ENCODE measurements at regions not wholly inside any gene's neighbourhood (a gene's known extent, or its start where the extent isn't known, plus 50 kb on each side); places are given as distances from the start of the nearest gene placed in this dataset.

DNA sequence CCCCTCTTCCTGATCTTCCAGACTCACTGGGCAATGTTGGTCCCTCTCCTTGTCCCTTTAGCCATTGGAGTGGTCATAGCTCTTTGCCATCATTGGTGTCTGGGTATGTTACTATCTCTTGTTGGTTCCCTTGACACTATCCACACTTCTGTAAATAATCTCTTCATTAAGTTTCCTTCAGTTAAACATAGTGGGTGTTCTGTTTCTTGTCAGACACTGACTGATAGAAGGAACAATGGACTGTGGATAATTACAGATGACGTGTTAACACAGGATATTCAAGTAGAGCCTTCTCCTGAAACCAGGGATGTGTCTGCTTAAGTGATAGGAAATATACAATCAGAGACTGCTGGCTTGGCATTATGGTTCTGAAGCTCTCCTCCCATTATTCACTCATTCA lies 458.3 kb upstream of the USP24 start:
- DNase-seq (ENCODE audit: low spot score in 2 of 2), result no peak
- TF ChIP-seq, protein P1, sequence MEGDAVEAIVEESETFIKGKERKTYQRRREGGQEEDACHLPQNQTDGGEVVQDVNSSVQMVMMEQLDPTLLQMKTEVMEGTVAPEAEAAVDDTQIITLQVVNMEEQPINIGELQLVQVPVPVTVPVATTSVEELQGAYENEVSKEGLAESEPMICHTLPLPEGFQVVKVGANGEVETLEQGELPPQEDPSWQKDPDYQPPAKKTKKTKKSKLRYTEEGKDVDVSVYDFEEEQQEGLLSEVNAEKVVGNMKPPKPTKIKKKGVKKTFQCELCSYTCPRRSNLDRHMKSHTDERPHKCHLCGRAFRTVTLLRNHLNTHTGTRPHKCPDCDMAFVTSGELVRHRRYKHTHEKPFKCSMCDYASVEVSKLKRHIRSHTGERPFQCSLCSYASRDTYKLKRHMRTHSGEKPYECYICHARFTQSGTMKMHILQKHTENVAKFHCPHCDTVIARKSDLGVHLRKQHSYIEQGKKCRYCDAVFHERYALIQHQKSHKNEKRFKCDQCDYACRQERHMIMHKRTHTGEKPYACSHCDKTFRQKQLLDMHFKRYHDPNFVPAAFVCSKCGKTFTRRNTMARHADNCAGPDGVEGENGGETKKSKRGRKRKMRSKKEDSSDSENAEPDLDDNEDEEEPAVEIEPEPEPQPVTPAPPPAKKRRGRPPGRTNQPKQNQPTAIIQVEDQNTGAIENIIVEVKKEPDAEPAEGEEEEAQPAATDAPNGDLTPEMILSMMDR (IDR thresholded peaks at IDR 0.05), result no peak
- TF ChIP-seq POLR2A (IDR thresholded peaks at IDR 0.05), result no peak
- 72 to 76% methylated on average over 1 of the region's 1 CpG for WGBS, 2 donors
- intact Hi-C loops (cut with DNase I; ENCODE audit: low total_unique reads), result no loop called here
- H3K4me3 ChIP-seq (ENCODE audit: low read depth, poor library complexity, severe bottlenecking), result no peak overlapping the region

GRCh38 chr1:55670331-55671082 lies 455.3 kb upstream of the USP24 start:
- DNase-seq (ENCODE audit: low spot score in 2 of 2), result no peak
- 54 to 58% methylated on average over 5 of the region's 5 CpGs for WGBS, 2 donors
- no peak for TF ChIP-seq POLR2A (IDR thresholded peaks at IDR 0.05)
- TF ChIP-seq, protein P1 (IDR thresholded peaks at IDR 0.05), result no peak
- H3K4me3 ChIP-seq (ENCODE audit: low read depth, poor library complexity, severe bottlenecking), result no peak overlapping the region
- intact Hi-C loops (cut with DNase I; ENCODE audit: low total_unique reads), result no loop called here

DNA sequence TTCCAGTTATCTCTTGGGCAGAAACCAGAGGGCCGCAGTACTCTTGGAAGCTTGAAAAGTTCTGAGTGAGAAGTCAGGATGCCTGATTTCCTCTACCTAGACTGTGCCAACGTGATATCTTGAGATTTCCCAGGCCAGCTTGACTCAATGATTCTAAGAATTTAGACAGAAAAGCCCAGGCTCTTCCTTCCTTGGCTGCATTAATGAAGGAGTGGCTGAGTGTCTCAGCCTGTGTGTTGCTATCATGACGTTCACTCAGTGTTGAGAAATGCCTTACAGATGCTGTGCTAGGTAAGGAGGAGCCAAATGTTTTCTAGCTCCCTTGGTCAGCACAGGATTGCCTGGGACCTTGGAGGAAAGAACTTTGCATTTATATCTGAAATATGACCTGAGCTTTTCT lies 454.1 kb upstream of the USP24 start:
- WGBS, 2 donors, result 36 to 51% methylated on average over 3 of the region's 3 CpGs
- intact Hi-C loops (cut with DNase I; ENCODE audit: low total_unique reads), result no loop called here
- DNase-seq (ENCODE audit: low spot score in 2 of 2), result peak in 1 of 2 donors; percentile 45
- TF ChIP-seq, protein P1 (IDR thresholded peaks at IDR 0.05), result no peak
- no peak for TF ChIP-seq POLR2A (IDR thresholded peaks at IDR 0.05)
- no peak overlapping the region for H3K4me3 ChIP-seq (ENCODE audit: low read depth, poor library complexity, severe bottlenecking)

DNA sequence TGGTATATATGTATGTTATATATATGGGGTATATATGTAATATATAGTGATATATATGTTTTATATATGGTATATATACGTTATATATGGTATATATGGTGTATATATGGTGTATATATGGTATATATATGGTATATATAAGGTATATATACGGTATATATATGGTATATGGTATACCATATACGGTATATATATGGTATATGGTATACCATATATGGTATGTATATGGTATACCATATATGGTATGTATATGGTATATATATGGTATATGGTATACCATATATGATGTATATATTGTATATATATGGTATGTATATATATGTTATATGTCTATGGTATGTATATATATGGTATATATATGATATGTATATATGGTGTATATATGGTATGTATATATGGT lies 447.7 kb upstream of the USP24 start:
- DNase-seq (ENCODE audit: low spot score in 2 of 2), result no peak
- intact Hi-C loops (cut with DNase I; ENCODE audit: low total_unique reads), result no loop called here
- H3K4me3 ChIP-seq (ENCODE audit: low read depth, poor library complexity, severe bottlenecking), result no peak overlapping the region
- TF ChIP-seq, protein P1 (IDR thresholded peaks at IDR 0.05), result no peak
- no peak for TF ChIP-seq POLR2A (IDR thresholded peaks at IDR 0.05)
- 83 to 92% methylated on average over 3 of the region's 3 CpGs for WGBS, 2 donors

- H3K4me3 ChIP-seq (ENCODE audit: low read depth, poor library complexity, severe bottlenecking), result no peak overlapping the region
- no peak for TF ChIP-seq POLR2A (IDR thresholded peaks at IDR 0.05)
- TF ChIP-seq, protein P1 (IDR thresholded peaks at IDR 0.05), result no peak
- WGBS, 2 donors, result 37 to 56% methylated on average over 2 of the region's 2 CpGs
- DNase-seq (ENCODE audit: low spot score in 2 of 2), result no peak
- intact Hi-C loops (cut with DNase I; ENCODE audit: low total_unique reads), result no loop called here
These were observed 443.8 kb upstream of the USP24 start for GRCh38 chr1:55658917-55659316.

GRCh38 chr1:55654750-55655149 lies 439.6 kb upstream of the USP24 start:
- intact Hi-C loops (cut with DNase I; ENCODE audit: low total_unique reads), result no loop called here
- no peak overlapping the region for H3K4me3 ChIP-seq (ENCODE audit: low read depth, poor library complexity, severe bottlenecking)
- no peak for DNase-seq (ENCODE audit: low spot score in 2 of 2)
- TF ChIP-seq, protein P1 (IDR thresholded peaks at IDR 0.05), result no peak
- no peak for TF ChIP-seq POLR2A (IDR thresholded peaks at IDR 0.05)
- WGBS, 2 donors, result 55 to 67% methylated on average over 4 of the region's 4 CpGs

All from lower leg skin (tissue), 4 donors.